SK-N-SH (cell line): ENCODE measurements at regions not wholly inside any gene's neighbourhood (a gene's known extent, or its start where the extent isn't known, plus 50 kb on each side); places are given as distances from the start of the nearest gene placed in this dataset.

Experiments used
- CTCF ChIA-PET: fragments of 300-600, 350-600 bp; formaldehyde crosslinking; extraction: SDS; loops from one replicate; lab custom pipeline; 2021; lab: Yijun Ruan, JAX
- POLR2A ChIA-PET: fragments of 350-600 bp; sonication (Branson Sonifier 250); formaldehyde crosslinking; extraction: SDS; loops from one replicate; lab custom pipeline; 2020; ENCODE audit warnings: antibody characterized with exemption, inconsistent platforms; lab: Yijun Ruan, JAX
- DNase-seq: peaks from one replicate; pipeline ENCODE4 v3.0.0; 2012
- H2AFZ ChIP-seq: fragments of 200-600 bp; sonication (generic); 2 replicates; pipeline ENCODE4 v1.8.1; 2016; ENCODE audit warnings: antibody characterized with exemption, mild to moderate bottlenecking, low read depth
- H3F3A ChIP-seq: fragments of 200-600 bp; sonication (generic); replicated peaks from 2 replicates; pipeline ENCODE3; 2016; ENCODE audit warnings: antibody characterized with exemption, mild to moderate bottlenecking; ENCODE audit not compliant: insufficient read depth
- H3K27ac ChIP-seq, 2 experiments: fragments of 200-500 bp in 1 of 2; fragments of 200-600 bp in 1 of 2; sonication (Bioruptor generic) in 1 of 2; sonication (generic), shearing (Covaris generic) in 1 of 2; 2 replicates each; pipeline versions ENCODE4 v1.5.1 to v1.6.1; 2014 to 2016; ENCODE audit warnings: low read depth in 2 of 2, inconsistent platforms in 1 of 2, low read length in 1 of 2, mild to moderate bottlenecking in 1 of 2, mixed read lengths in 1 of 2
- H3K27me3 ChIP-seq: fragments of 200-600 bp; sonication (generic), shearing (Covaris generic); 2 replicates; pipeline ENCODE4 v1.6.1; 2016; ENCODE audit warnings: mixed run types; ENCODE audit not compliant: insufficient read depth
- H3K36me3 ChIP-seq, 2 experiments: fragments of 200-500 bp in 1 of 2; fragments of 200-600 bp in 1 of 2; sonication (Bioruptor generic) in 1 of 2; sonication (generic) in 1 of 2; replicated peaks in 1 of 2; 2 replicates each; pipeline versions ENCODE3 to v1.5.1; 2014 to 2016; ENCODE audit warnings: low read length in 1 of 2, mild to moderate bottlenecking in 1 of 2; ENCODE audit not compliant: insufficient read depth in 2 of 2, control insufficient read depth in 1 of 2
- H3K4me1 ChIP-seq, 2 experiments: fragments of 200-500 bp in 1 of 2; fragments of 200-600 bp in 1 of 2; sonication (Bioruptor generic) in 1 of 2; sonication (generic), shearing (Covaris generic) in 1 of 2; 2 replicates each; pipeline versions ENCODE4 v1.5.1 to v1.6.1; 2014 to 2016; ENCODE audit warnings: low read depth in 1 of 2, low read length in 1 of 2, mixed run types in 1 of 2; ENCODE audit not compliant: insufficient read depth in 2 of 2, control insufficient read depth in 1 of 2
- H3K4me2 ChIP-seq: fragments of 200-600 bp; sonication (generic), shearing (Covaris generic); 2 replicates; pipeline ENCODE4 v1.6.1; 2017; ENCODE audit warnings: mixed run types
- H3K4me3 ChIP-seq, 2 experiments: fragments of 200-500 bp in 1 of 2; fragments of 200-600 bp in 1 of 2; sonication (Bioruptor generic) in 1 of 2; sonication (generic), shearing (Covaris generic) in 1 of 2; 2 replicates each; pipeline versions ENCODE4 v1.5.1 to v1.8.1; 2014 to 2016; ENCODE audit warnings: low read depth in 2 of 2, inconsistent platforms in 1 of 2, low read length in 1 of 2, mild to moderate bottlenecking in 1 of 2, mixed read lengths in 1 of 2, moderate library complexity in 1 of 2
- H3K79me2 ChIP-seq: fragments of 200-600 bp; sonication (generic); 2 replicates; pipeline ENCODE4 v1.8.1; 2017; ENCODE audit warnings: mild to moderate bottlenecking; ENCODE audit not compliant: insufficient read depth
- H3K9ac ChIP-seq: fragments of 200-600 bp; sonication (generic); 2 replicates; pipeline ENCODE4 v1.6.1; 2017; ENCODE audit warnings: mixed run types
- H3K9me2 ChIP-seq: fragments of 200-600 bp; sonication (generic); 2 replicates; pipeline ENCODE4 v1.6.1; 2017; ENCODE audit warnings: mixed run types
- H3K9me3 ChIP-seq: fragments of 200-600 bp; sonication (generic); 2 replicates; pipeline ENCODE4 v1.6.1; 2017; ENCODE audit warnings: mixed run types, mild to moderate bottlenecking, moderate library complexity
- H4K20me1 ChIP-seq: fragments of 200-600 bp; sonication (generic); 2 replicates; pipeline ENCODE4 v1.6.1; 2017; ENCODE audit warnings: mild to moderate bottlenecking, mixed run types; ENCODE audit not compliant: insufficient read depth
- EZH2phosphoT487 ChIP-seq: fragments of 200-600 bp; sonication (generic); IDR thresholded peaks from 2 replicates; pipeline ENCODE4 v1.6.1; 2017; ENCODE audit warnings: low read depth, mixed run types, mild to moderate bottlenecking, antibody characterized with exemption, moderate library complexity, borderline replicate concordance
- FOSL2 ChIP-seq: IDR thresholded peaks from 2 replicates; pipeline ENCODE4 v1.4.0; 2012; ENCODE audit warnings: low read depth, mild to moderate bottlenecking, moderate library complexity, borderline replicate concordance
- FOXJ3 ChIP-seq: sonication (generic); formaldehyde crosslinking; IDR thresholded peaks from 2 replicates; pipeline ENCODE4 v1.5.1; 2020; ENCODE audit warnings: mild to moderate bottlenecking, missing genetic modification reagents
- FOXM1 ChIP-seq: IDR thresholded peaks from 2 replicates; pipeline ENCODE4 v1.4.0; 2012; ENCODE audit warnings: low read depth, mild to moderate bottlenecking
- GABPA ChIP-seq: IDR thresholded peaks from 2 replicates; pipeline ENCODE4 v1.4.0; 2012; ENCODE audit warnings: low read depth, mild to moderate bottlenecking
- JUND ChIP-seq: IDR thresholded peaks from 2 replicates; pipeline ENCODE4 v1.4.0; 2012
- MEF2A ChIP-seq: IDR thresholded peaks from 2 replicates; pipeline ENCODE4 v1.4.0; 2012; ENCODE audit warnings: low read depth, borderline replicate concordance
- MXI1 ChIP-seq: IDR thresholded peaks from 2 replicates; pipeline ENCODE4 v1.6.1; 2012; ENCODE audit warnings: mild to moderate bottlenecking, low read depth, low read length, improper control_type of control experiment
- PBX3 ChIP-seq: IDR thresholded peaks from 2 replicates; pipeline ENCODE4; 2012
- RAD21 ChIP-seq: IDR thresholded peaks from 2 replicates; pipeline ENCODE4 v1.6.1; 2012; ENCODE audit warnings: mild to moderate bottlenecking, low read length
- REST ChIP-seq: IDR thresholded peaks from 2 replicates; pipeline ENCODE4 v1.6.1; 2012; ENCODE audit warnings: mild to moderate bottlenecking, low read depth, low read length, moderate library complexity
- RFX5 ChIP-seq: IDR thresholded peaks from 2 replicates; pipeline ENCODE4 v1.6.1; 2012; ENCODE audit warnings: mild to moderate bottlenecking, improper control_type of control experiment, low read length
- RXRA ChIP-seq: IDR thresholded peaks from 2 replicates; pipeline ENCODE4 v1.4.0; 2012; ENCODE audit warnings: low read depth, mild to moderate bottlenecking, borderline replicate concordance
- SIN3A ChIP-seq: IDR thresholded peaks from 2 replicates; pipeline ENCODE4 v1.6.1; 2012; ENCODE audit warnings: low read depth, mild to moderate bottlenecking, low read length, moderate library complexity, borderline replicate concordance
- SMC3 ChIP-seq: IDR thresholded peaks from 2 replicates; pipeline ENCODE4 v1.6.1; 2012; ENCODE audit warnings: low read depth, low read length, improper control_type of control experiment
- TCF12 ChIP-seq: IDR thresholded peaks from 2 replicates; pipeline ENCODE4 v1.4.0; 2012
- USF1 ChIP-seq: IDR thresholded peaks from 2 replicates; pipeline ENCODE4 v1.4.0; 2012; ENCODE audit warnings: low read depth, borderline replicate concordance
- USF2 ChIP-seq: fragments of 150-350 bp; IDR thresholded peaks from 2 replicates; pipeline ENCODE4 v1.6.1; 2017; ENCODE audit warnings: antibody characterized with exemption, low read length, low read depth, borderline replicate concordance
- YY1 ChIP-seq: IDR thresholded peaks from 2 replicates; pipeline ENCODE4 v1.4.0; 2012; ENCODE audit warnings: low read depth, mild to moderate bottlenecking
- ZBTB33 ChIP-seq: IDR thresholded peaks from 2 replicates; pipeline ENCODE4 v1.4.0; 2012; ENCODE audit warnings: low read depth, borderline replicate concordance
- WGBS: methylation state at CpG from one replicate; pipeline ENCODE4 v1.1.6; 2017; ENCODE audit warnings: low lambda C conversion rate; 5-methylcytosine and 5-hydroxymethylcytosine counted together

- Histone ChIP-seq H2AFZ (no peak overlapping the region), H3K9ac (no peak overlapping the region), H3K9me2 (no peaks in the 10 kb centered on the region), H3K4me3 (no peak overlapping the region), H3K9me3 (no peaks in the 10 kb centered on the region), H3K4me1 (no peaks in the 10 kb centered on the region), H3K79me2 (no peaks in the 10 kb centered on the region), H4K20me1 (no peaks in the 10 kb centered on the region), H3K27ac (no peak overlapping the region), H3K4me2 (no peak overlapping the region), H3K27me3 (no peaks in the 10 kb centered on the region), H3F3A (peaks cover 2% of the 10 kb centered on the region), H3K36me3 (no peaks in the 10 kb centered on the region)
- WGBS: 86% methylated on average over 1 of the region's 1 CpG
- TF ChIP-seq USF1 (no peak), TCF12 (peak; percentile 48), ZBTB33 (no peak), RXRA (no peak), PBX3 (0 out of 2 replicates have a peak, but pooled peaks have one; percentile 20), EZH2phosphoT487 (no peak), MXI1 (no peak)
- CTCF ChIA-PET: no interaction called here
- peak; percentile 2 for DNase-seq
- POLR2A ChIA-PET: no interaction called here
These were observed 185.6 kb upstream of the BANK1 start for GRCh38 chr4:101604976-101605375.

- Histone ChIP-seq H3K4me1 (no peaks in the 10 kb centered on the region; a peak in 1 of 4 replicates), H3K36me3 (no peaks in the 10 kb centered on the region), H3K9me2 (no peaks in the 10 kb centered on the region), H3F3A (no peaks in the 10 kb centered on the region), H3K9me3 (no peaks in the 10 kb centered on the region), H3K79me2 (no peaks in the 10 kb centered on the region), H3K4me3 (no peak overlapping the region), H4K20me1 (no peaks in the 10 kb centered on the region), H3K9ac (no peak overlapping the region), H2AFZ (no peak overlapping the region), H3K4me2 (no peak overlapping the region), H3K27ac (no peak overlapping the region), H3K27me3 (no peaks in the 10 kb centered on the region)
- POLR2A ChIA-PET: no interaction called here
- WGBS: 94% methylated on average over 2 of the region's 2 CpGs
- no peak for DNase-seq
- CTCF ChIA-PET: interaction anchor here (1.0 kb wide), 1 partner anchor 10 kb away, joined by 3 read pairs; no protein-coding TSS in a partner anchor
- TF ChIP-seq JUND: no peak
- TF ChIP-seq MEF2A: no peak
- no peak for TF ChIP-seq RAD21
- TF ChIP-seq SMC3: no peak
- no peak for TF ChIP-seq REST
- no peak for TF ChIP-seq USF2
- TF ChIP-seq GABPA: no peak
- no peak for TF ChIP-seq FOXM1
- TF ChIP-seq SIN3A: no peak
- TF ChIP-seq FOSL2: no peak
- TF ChIP-seq RFX5: no peak
- TF ChIP-seq PBX3: no peak
- no peak for TF ChIP-seq FOXJ3 (CRISPR knock-in tag)
- TF ChIP-seq TCF12: no peak
- no peak for TF ChIP-seq YY1
These were observed 190.2 kb upstream of the BANK1 start for GRCh38 chr4:101600287-101600686.
